H9 (cell line): ENCODE measurements at regions not wholly inside any gene's neighbourhood (a gene's known extent, or its start where the extent isn't known, plus 50 kb on each side); places are given as distances from the start of the nearest gene placed in this dataset.

Source experiments
- DNase-seq: peaks from one replicate; pipeline ENCODE4 v3.0.0-alpha.2; 2017
- H2AFZ ChIP-seq: one replicate; pipeline ENCODE4 v1.6.1; 2013; ENCODE audit warnings: mild to moderate bottlenecking, low read length, control low read depth, moderate library complexity
- H2AK5ac ChIP-seq: 2 replicates; pipeline ENCODE4 v1.6.1; 2013; ENCODE audit warnings: low read length, control low read depth, mixed read lengths; ENCODE audit not compliant: insufficient read length
- H2BK120ac ChIP-seq: one replicate; pipeline ENCODE4 v1.6.1; 2013; ENCODE audit warnings: low read depth, mild to moderate bottlenecking, low read length, control low read depth, inconsistent platforms; ENCODE audit not compliant: poor library complexity, severe bottlenecking
- H2BK12ac ChIP-seq: 2 replicates; pipeline ENCODE4 v1.6.1; 2013; ENCODE audit warnings: low read length, control low read depth, mixed read lengths, low read depth; ENCODE audit not compliant: insufficient read length
- H2BK15ac ChIP-seq: 2 replicates; pipeline ENCODE4 v1.6.1; 2013; ENCODE audit warnings: low read depth, low read length, control low read depth
- H2BK20ac ChIP-seq: one replicate; pipeline ENCODE4 v1.6.1; 2013; ENCODE audit warnings: low read depth, mild to moderate bottlenecking, low read length, control low read depth, inconsistent platforms; ENCODE audit not compliant: poor library complexity, severe bottlenecking
- H2BK5ac ChIP-seq: 2 replicates; pipeline ENCODE4 v1.6.1; 2013; ENCODE audit warnings: low read length, control low read depth, mixed read lengths; ENCODE audit not compliant: insufficient read length
- H3K14ac ChIP-seq: 2 replicates; pipeline ENCODE4 v1.6.1; 2013; ENCODE audit warnings: low read length, control low read depth; ENCODE audit not compliant: insufficient read depth
- H3K18ac ChIP-seq: 2 replicates; pipeline ENCODE4 v1.6.1; 2013; ENCODE audit warnings: low read depth, mild to moderate bottlenecking, mixed read lengths, low read length, control low read depth; ENCODE audit not compliant: insufficient read length
- H3K23ac ChIP-seq: 2 replicates; pipeline ENCODE4 v1.6.1; 2013; ENCODE audit warnings: low read length, control low read depth, mixed read lengths, low read depth; ENCODE audit not compliant: insufficient read length
- H3K23me2 ChIP-seq: 2 replicates; pipeline ENCODE4 v1.6.1; 2013; ENCODE audit warnings: low read depth, mild to moderate bottlenecking, mixed read lengths, low read length, control low read depth; ENCODE audit not compliant: insufficient read length, poor library complexity, severe bottlenecking
- H3K27ac ChIP-seq: 2 replicates; pipeline ENCODE4 v1.5.1; 2013; ENCODE audit warnings: low read length, control low read depth, mixed read lengths, low read depth; ENCODE audit not compliant: insufficient read length
- H3K27me3 ChIP-seq: 2 replicates; pipeline ENCODE4 v1.6.1; 2013; ENCODE audit warnings: low read length, control low read depth, inconsistent platforms; ENCODE audit not compliant: insufficient read depth
- H3K4ac ChIP-seq: 2 replicates; pipeline ENCODE4 v1.6.1; 2013; ENCODE audit warnings: low read depth, mild to moderate bottlenecking, control low read depth, inconsistent platforms, low read length, moderate library complexity
- H3K4me1 ChIP-seq: 2 replicates; pipeline ENCODE4 v1.6.1; 2013; ENCODE audit warnings: low read length, control low read depth, inconsistent platforms; ENCODE audit not compliant: insufficient read depth
- H3K4me2 ChIP-seq: 2 replicates; pipeline ENCODE4 v1.6.1; 2013; ENCODE audit warnings: low read length, control low read depth, mixed read lengths; ENCODE audit not compliant: insufficient read length, insufficient read depth
- H3K56ac ChIP-seq: 2 replicates; pipeline ENCODE4 v1.6.1; 2013; ENCODE audit warnings: low read depth, mild to moderate bottlenecking, mixed read lengths, low read length, control low read depth; ENCODE audit not compliant: insufficient read length
- H3K79me1 ChIP-seq: 2 replicates; pipeline ENCODE4 v1.6.1; 2013; ENCODE audit warnings: low read depth, mild to moderate bottlenecking, moderate library complexity, low read length, control low read depth, inconsistent platforms; ENCODE audit not compliant: insufficient read depth, poor library complexity, severe bottlenecking
- H3K79me2 ChIP-seq: 2 replicates; pipeline ENCODE4 v1.6.1; 2013; ENCODE audit warnings: low read length, control low read depth, inconsistent platforms; ENCODE audit not compliant: insufficient read depth
- H3K9ac ChIP-seq: 2 replicates; pipeline ENCODE4 v1.6.1; 2013; ENCODE audit warnings: low read length, control low read depth, mixed read lengths; ENCODE audit not compliant: insufficient read length; ENCODE audit errors: extremely low read depth
- H3K9me3 ChIP-seq: one replicate; pipeline ENCODE4 v1.6.1; 2013; ENCODE audit warnings: low read depth, low read length, inconsistent platforms; ENCODE audit not compliant: control insufficient read depth
- H3T11ph ChIP-seq: one replicate; pipeline ENCODE4 v1.6.1; 2013; ENCODE audit warnings: mild to moderate bottlenecking, low read length, control low read depth, inconsistent platforms
- H4K20me1 ChIP-seq: one replicate; pipeline ENCODE4 v1.6.1; 2013; ENCODE audit not compliant: control insufficient read depth, insufficient read length, insufficient read depth
- H4K5ac ChIP-seq: 2 replicates; pipeline ENCODE4 v1.6.1; 2013; ENCODE audit warnings: low read depth, mild to moderate bottlenecking, mixed read lengths, low read length, control low read depth; ENCODE audit not compliant: insufficient read length
- H4K8ac ChIP-seq: replicated peaks from 2 replicates; pipeline ENCODE4 v1.6.1; 2013; ENCODE audit warnings: low read length, control low read depth, mixed read lengths, low read depth; ENCODE audit not compliant: insufficient read length
- H4K91ac ChIP-seq: 2 replicates; pipeline ENCODE4 v1.6.1; 2013; ENCODE audit warnings: low read depth, mild to moderate bottlenecking, moderate library complexity, mixed read lengths, low read length, control low read depth; ENCODE audit not compliant: insufficient read length
- H3K27ac Mint-ChIP-seq, 3 experiments: 2 replicates in 2 of 3; 3 replicates in 1 of 3; pipeline ENCODE4 v1.8.0; 2020 to 2021; ENCODE audit warnings: mixed read lengths in 3 of 3, mild to moderate bottlenecking in 1 of 3, moderate library complexity in 1 of 3
- H3K27me3 Mint-ChIP-seq: 2 replicates; pipeline ENCODE4 v1.8.0; 2021; ENCODE audit warnings: low read depth, mild to moderate bottlenecking, moderate library complexity, mixed read lengths
- H3K36me3 Mint-ChIP-seq, 3 experiments: 2 replicates in 2 of 3; 3 replicates in 1 of 3; pipeline ENCODE4 v1.8.0; 2020 to 2021; ENCODE audit warnings: low read depth in 3 of 3, mixed read lengths in 3 of 3; ENCODE audit not compliant: insufficient read depth in 1 of 3
- H3K4me1 Mint-ChIP-seq, 2 experiments: 2 replicates each; pipeline ENCODE4 v1.8.0; 2020; ENCODE audit warnings: mixed read lengths in 2 of 2
- H3K4me3 Mint-ChIP-seq, 2 experiments: 2 replicates in 1 of 2; 3 replicates in 1 of 2; pipeline ENCODE4 v1.8.0; 2020 to 2021; ENCODE audit warnings: mild to moderate bottlenecking in 2 of 2, mixed read lengths in 2 of 2, moderate library complexity in 1 of 2
- H3K9me3 Mint-ChIP-seq, 2 experiments: 2 replicates in 1 of 2; 3 replicates in 1 of 2; pipeline ENCODE4 v1.8.0; 2020; ENCODE audit warnings: mild to moderate bottlenecking in 2 of 2, mixed read lengths in 2 of 2, moderate library complexity in 1 of 2
- WGBS: extraction: QIAGEN DNeasy Blood & Tissue Kit; methylation state at CpG from one replicate; pipeline ENCODE4 v1.1.7; 2013; ENCODE audit warnings: missing lambda C conversion rate, low lambda C conversion rate, mixed read lengths; ENCODE audit not compliant: insufficient read length; ENCODE audit errors: extremely low coverage; 5-methylcytosine and 5-hydroxymethylcytosine counted together
- TF ChIP-seq, protein P1 (sequence below): fragments of 200-600 bp; sonication (generic); conservative IDR thresholded peaks from 3 replicates; pipeline ENCODE4 v1.8.0; 2021; ENCODE audit warnings: antibody characterized with exemption, mild to moderate bottlenecking

DNA sequence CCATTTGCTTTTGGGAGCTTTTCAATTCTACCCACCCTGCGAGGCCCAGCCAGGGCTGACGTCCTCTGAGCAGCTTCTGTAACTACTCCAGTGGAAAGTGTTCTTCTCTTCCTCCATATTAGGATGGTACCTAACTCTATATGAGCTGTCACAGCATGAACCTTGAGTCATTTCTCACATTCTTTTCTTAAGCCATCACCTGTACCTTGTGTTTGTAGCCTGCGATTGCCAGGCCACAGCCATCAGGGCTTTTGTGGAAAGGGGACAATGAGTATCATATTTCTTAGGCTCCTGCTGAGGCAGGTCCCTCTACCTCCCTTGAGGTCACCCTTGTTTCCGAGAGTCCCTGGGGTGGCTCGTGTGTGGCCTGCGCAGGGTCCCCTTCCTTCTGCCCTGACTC, 144.5 kb upstream of the DLX2 start:
- H3K9me3 Mint-ChIP-seq = no peaks in the 10 kb centered on the region
- Histone ChIP-seq H3K27ac (no peak overlapping the region), H4K5ac (no peak overlapping the region), H2BK20ac (no peak overlapping the region), H2BK15ac (no peak overlapping the region), H2AK5ac (no peak overlapping the region), H3K79me1 (no peaks in the 10 kb centered on the region), H3K23ac (no peak overlapping the region), H3K79me2 (no peaks in the 10 kb centered on the region), H3K4me1 (peaks cover 5% of the 10 kb centered on the region; the same call in 1 of the 2 replicates), H3K4me2 (no peak overlapping the region), H4K8ac (no peak overlapping the region), H4K20me1 (no peaks in the 10 kb centered on the region), H3K56ac (no peak overlapping the region), H2AFZ (no peak overlapping the region), H3K9me3 (no peaks in the 10 kb centered on the region), H3K9ac (no peak overlapping the region), H4K91ac (no peak overlapping the region), H2BK120ac (no peak overlapping the region), H3K14ac (no peak overlapping the region), H2BK5ac (no peak overlapping the region), H3K23me2 (no peaks in the 10 kb centered on the region), H3K4ac (no peak overlapping the region), H3K18ac (no peak overlapping the region), H3T11ph (no peak overlapping the region), H3K27me3 (no peaks in the 10 kb centered on the region), H2BK12ac (no peak overlapping the region)
- no CpG with 5 or more reads among the region's 6 CpGs for WGBS
- peaks cover 42 to 47% of the 10 kb centered on the region in 2 experiments for H3K4me1 Mint-ChIP-seq
- no peaks in the 10 kb centered on the region for H3K36me3 Mint-ChIP-seq
- H3K4me3 Mint-ChIP-seq = no peak overlapping the region
- peaks cover 3% of the 10 kb centered on the region for H3K27me3 Mint-ChIP-seq
- no peak for DNase-seq
- TF ChIP-seq, protein P1, sequence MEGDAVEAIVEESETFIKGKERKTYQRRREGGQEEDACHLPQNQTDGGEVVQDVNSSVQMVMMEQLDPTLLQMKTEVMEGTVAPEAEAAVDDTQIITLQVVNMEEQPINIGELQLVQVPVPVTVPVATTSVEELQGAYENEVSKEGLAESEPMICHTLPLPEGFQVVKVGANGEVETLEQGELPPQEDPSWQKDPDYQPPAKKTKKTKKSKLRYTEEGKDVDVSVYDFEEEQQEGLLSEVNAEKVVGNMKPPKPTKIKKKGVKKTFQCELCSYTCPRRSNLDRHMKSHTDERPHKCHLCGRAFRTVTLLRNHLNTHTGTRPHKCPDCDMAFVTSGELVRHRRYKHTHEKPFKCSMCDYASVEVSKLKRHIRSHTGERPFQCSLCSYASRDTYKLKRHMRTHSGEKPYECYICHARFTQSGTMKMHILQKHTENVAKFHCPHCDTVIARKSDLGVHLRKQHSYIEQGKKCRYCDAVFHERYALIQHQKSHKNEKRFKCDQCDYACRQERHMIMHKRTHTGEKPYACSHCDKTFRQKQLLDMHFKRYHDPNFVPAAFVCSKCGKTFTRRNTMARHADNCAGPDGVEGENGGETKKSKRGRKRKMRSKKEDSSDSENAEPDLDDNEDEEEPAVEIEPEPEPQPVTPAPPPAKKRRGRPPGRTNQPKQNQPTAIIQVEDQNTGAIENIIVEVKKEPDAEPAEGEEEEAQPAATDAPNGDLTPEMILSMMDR = no peak
- H3K27ac Mint-ChIP-seq = no peak overlapping the region
